ENCODE measurements at regions not wholly inside any gene's neighbourhood (a gene's known extent, or its start where the extent isn't known, plus 50 kb on each side); places are given as distances from the start of the nearest gene placed in this dataset.

- no peak for TF ChIP-seq CTCF (IDR thresholded peaks at IDR 0.05; ENCODE audit: low read depth, low read length)
- no peak for DNase-seq (ENCODE audit: extremely low read depth, low read depth)
Observed at GRCh38 chr15:36491912-36492311, 87.5 kb upstream of the CDIN1 start.

GRCh38 chr15:36495456-36495991, 83.9 kb upstream of the CDIN1 start:
- no peak for DNase-seq (ENCODE audit: extremely low read depth, low read depth)
- no peak for TF ChIP-seq CTCF (IDR thresholded peaks at IDR 0.05; ENCODE audit: low read depth, low read length)

- DNase-seq (ENCODE audit: extremely low read depth, low read depth): no peak
- TF ChIP-seq CTCF (IDR thresholded peaks at IDR 0.05; ENCODE audit: low read depth, low read length): no peak
Observed at GRCh38 chr15:36497901-36498300, 81.5 kb upstream of the CDIN1 start.

GRCh38 chr15:36498401-36498800, 81.0 kb upstream of the CDIN1 start:
- no peak for TF ChIP-seq CTCF (IDR thresholded peaks at IDR 0.05; ENCODE audit: low read depth, low read length)
- no peak for DNase-seq (ENCODE audit: extremely low read depth, low read depth)

- no peak for TF ChIP-seq CTCF (IDR thresholded peaks at IDR 0.05; ENCODE audit: low read depth, low read length)
Observed at GRCh38 chr15:36498916-36499315, 80.5 kb upstream of the CDIN1 start.

GRCh38 chr15:36499412-36500389, 79.7 kb upstream of the CDIN1 start:
- peak; percentile 19 for DNase-seq (ENCODE audit: extremely low read depth, low read depth)

More at GRCh38 chr15:36498916-36499315, 80.5 kb upstream of the CDIN1 start:
- DNase-seq (ENCODE audit: extremely low read depth, low read depth): no peak

More at GRCh38 chr15:36499412-36500389, 79.7 kb upstream of the CDIN1 start:
- TF ChIP-seq CTCF (IDR thresholded peaks at IDR 0.05; ENCODE audit: low read depth, low read length): no peak
